HepG2 (cell line): ENCODE measurements at regions not wholly inside any gene's neighbourhood (a gene's known extent, or its start where the extent isn't known, plus 50 kb on each side); places are given as distances from the start of the nearest gene placed in this dataset.
A peak's percentile ranks its signal among the peaks of the same experiment; 100 is the strongest.

Experiments
- ARID2 ChIP-seq: sonication (generic); formaldehyde crosslinking; IDR thresholded peaks from 2 replicates; pipeline ENCODE4 v1.8.1; 2022; ENCODE audit warnings: mild to moderate bottlenecking, missing genetic modification reagents, borderline replicate concordance
- CAMTA2 ChIP-seq: sonication (generic); formaldehyde crosslinking; IDR thresholded peaks from 2 replicates; pipeline ENCODE4 v1.4.0; 2020; ENCODE audit warnings: mild to moderate bottlenecking, missing genetic modification reagents, borderline replicate concordance
- EP300 ChIP-seq, 3 experiments: sonication (generic) in 1 of 3; formaldehyde crosslinking in 1 of 3; IDR thresholded peaks; 2 replicates each; pipeline versions ENCODE4 v1.5.1 to v1.6.1; 2011 to 2020; ENCODE audit warnings: low read depth in 2 of 3, low read length in 2 of 3, borderline replicate concordance in 1 of 3, improper control_type of control experiment in 1 of 3, mild to moderate bottlenecking in 1 of 3, missing genetic modification reagents in 1 of 3, moderate library complexity in 1 of 3
- GABPB1 ChIP-seq: IDR thresholded peaks from 2 replicates; pipeline ENCODE4 v1.6.1; 2016; ENCODE audit warnings: mild to moderate bottlenecking, missing genetic modification reagents, moderate library complexity, missing compliant biosample characterization
- GATAD1 ChIP-seq: IDR thresholded peaks from 2 replicates; pipeline ENCODE4 v1.6.1; 2016; ENCODE audit warnings: missing genetic modification reagents, missing compliant biosample characterization
- GMEB1 ChIP-seq: sonication (generic); formaldehyde crosslinking; IDR thresholded peaks from 2 replicates; pipeline ENCODE4 v1.5.1; 2020; ENCODE audit warnings: missing genetic modification reagents, mild to moderate bottlenecking, borderline replicate concordance
- KDM5B ChIP-seq: sonication (generic); formaldehyde crosslinking; IDR thresholded peaks from 2 replicates; pipeline ENCODE4 v1.4.0; 2020; ENCODE audit warnings: missing genetic modification reagents, mild to moderate bottlenecking, borderline replicate concordance
- SMARCE1 ChIP-seq: fragments of 450-650 bp; IDR thresholded peaks from 2 replicates; pipeline ENCODE4 v1.6.1; 2017; ENCODE audit warnings: borderline replicate concordance
- TFDP1 ChIP-seq: IDR thresholded peaks from 2 replicates; pipeline ENCODE4 v1.6.1; 2016; ENCODE audit warnings: missing compliant biosample characterization, missing genetic modification reagents, borderline replicate concordance
- ZMYM2 ChIP-seq: sonication (generic); formaldehyde crosslinking; IDR thresholded peaks from 2 replicates; pipeline ENCODE4 v1.8.0; 2022; ENCODE audit warnings: mild to moderate bottlenecking, missing genetic modification reagents
- ZNF317 ChIP-seq: sonication (generic); formaldehyde crosslinking; IDR thresholded peaks from 2 replicates; pipeline ENCODE4 v1.5.0; 2020; ENCODE audit warnings: mild to moderate bottlenecking, missing genetic modification reagents
- ZNF432 ChIP-seq: sonication (generic); formaldehyde crosslinking; IDR thresholded peaks from 2 replicates; pipeline ENCODE4 v1.5.0; 2020; ENCODE audit warnings: missing genetic modification reagents, mild to moderate bottlenecking, borderline replicate concordance
- ZNF44 ChIP-seq: sonication (generic); formaldehyde crosslinking; IDR thresholded peaks from 2 replicates; pipeline ENCODE4 v1.5.1; 2020; ENCODE audit warnings: mild to moderate bottlenecking, missing genetic modification reagents
- TF ChIP-seq, protein P1 (sequence below): IDR thresholded peaks from 2 replicates; pipeline ENCODE4 v1.6.1; 2016; ENCODE audit warnings: low read depth, missing genetic modification reagents, missing compliant biosample characterization

DNA sequence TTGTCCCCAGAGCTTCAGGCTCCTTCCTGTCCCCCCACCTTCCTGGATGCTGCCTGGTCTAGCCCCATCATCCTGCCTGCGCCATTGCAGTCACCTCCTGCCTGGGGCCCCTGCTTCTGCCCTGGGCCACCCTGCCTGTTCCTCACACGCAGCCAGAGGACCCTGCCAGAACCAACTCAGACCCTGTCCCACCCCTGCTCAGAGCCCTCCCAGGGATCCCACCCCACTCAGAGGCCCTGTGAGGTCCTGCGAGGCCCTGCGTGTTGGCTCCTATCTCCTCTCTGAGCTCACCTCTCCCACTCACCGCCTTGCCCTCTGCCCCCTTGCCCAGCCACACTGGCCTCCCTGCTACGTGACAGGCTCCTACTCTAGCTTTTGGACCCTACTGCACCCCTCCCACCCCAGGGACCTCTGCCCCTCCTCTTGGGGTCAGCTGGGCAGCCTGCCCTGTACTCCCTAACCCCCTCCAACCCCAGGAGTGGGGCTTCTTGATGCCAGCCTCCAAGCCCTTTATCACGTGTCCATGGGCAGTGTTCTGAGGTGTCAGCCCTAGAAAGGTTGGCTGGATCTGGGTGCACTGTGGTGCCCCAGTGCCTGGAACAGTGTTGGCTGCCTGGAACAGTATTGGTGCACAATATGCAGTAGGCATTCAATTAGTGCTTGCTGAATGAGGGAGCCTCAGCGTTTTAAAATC lies 68.3 kb downstream of the CEBPB start (continued):
- TF ChIP-seq CAMTA2 (no peak), ZMYM2 (CRISPR knock-in tag) (peak; percentile 93), GABPB1 (CRISPR knock-in tag) (no peak), ZNF432 (CRISPR knock-in tag) (no peak), ZNF44 (no peak), KDM5B (CRISPR knock-in tag) (peak; percentile 32; the same call in 1 of the 2 replicates), GATAD1 (no peak), TFDP1 (CRISPR knock-in tag) (no peak), ZNF317 (no peak), EP300 (IDR thresholded peaks at IDR 0.05; ENCODE audit: low read depth in 2 of 2, low read length in 2 of 2) (no peak), EP300 (CRISPR knock-in tag; IDR thresholded peaks at IDR 0.05; ENCODE audit: borderline replicate concordance) (no peak), SMARCE1 (no peak), ARID2 (CRISPR knock-in tag) (no peak), GMEB1 (CRISPR knock-in tag) (peak; percentile 45; the same call in 1 of the 2 replicates)
- TF ChIP-seq, protein P1, sequence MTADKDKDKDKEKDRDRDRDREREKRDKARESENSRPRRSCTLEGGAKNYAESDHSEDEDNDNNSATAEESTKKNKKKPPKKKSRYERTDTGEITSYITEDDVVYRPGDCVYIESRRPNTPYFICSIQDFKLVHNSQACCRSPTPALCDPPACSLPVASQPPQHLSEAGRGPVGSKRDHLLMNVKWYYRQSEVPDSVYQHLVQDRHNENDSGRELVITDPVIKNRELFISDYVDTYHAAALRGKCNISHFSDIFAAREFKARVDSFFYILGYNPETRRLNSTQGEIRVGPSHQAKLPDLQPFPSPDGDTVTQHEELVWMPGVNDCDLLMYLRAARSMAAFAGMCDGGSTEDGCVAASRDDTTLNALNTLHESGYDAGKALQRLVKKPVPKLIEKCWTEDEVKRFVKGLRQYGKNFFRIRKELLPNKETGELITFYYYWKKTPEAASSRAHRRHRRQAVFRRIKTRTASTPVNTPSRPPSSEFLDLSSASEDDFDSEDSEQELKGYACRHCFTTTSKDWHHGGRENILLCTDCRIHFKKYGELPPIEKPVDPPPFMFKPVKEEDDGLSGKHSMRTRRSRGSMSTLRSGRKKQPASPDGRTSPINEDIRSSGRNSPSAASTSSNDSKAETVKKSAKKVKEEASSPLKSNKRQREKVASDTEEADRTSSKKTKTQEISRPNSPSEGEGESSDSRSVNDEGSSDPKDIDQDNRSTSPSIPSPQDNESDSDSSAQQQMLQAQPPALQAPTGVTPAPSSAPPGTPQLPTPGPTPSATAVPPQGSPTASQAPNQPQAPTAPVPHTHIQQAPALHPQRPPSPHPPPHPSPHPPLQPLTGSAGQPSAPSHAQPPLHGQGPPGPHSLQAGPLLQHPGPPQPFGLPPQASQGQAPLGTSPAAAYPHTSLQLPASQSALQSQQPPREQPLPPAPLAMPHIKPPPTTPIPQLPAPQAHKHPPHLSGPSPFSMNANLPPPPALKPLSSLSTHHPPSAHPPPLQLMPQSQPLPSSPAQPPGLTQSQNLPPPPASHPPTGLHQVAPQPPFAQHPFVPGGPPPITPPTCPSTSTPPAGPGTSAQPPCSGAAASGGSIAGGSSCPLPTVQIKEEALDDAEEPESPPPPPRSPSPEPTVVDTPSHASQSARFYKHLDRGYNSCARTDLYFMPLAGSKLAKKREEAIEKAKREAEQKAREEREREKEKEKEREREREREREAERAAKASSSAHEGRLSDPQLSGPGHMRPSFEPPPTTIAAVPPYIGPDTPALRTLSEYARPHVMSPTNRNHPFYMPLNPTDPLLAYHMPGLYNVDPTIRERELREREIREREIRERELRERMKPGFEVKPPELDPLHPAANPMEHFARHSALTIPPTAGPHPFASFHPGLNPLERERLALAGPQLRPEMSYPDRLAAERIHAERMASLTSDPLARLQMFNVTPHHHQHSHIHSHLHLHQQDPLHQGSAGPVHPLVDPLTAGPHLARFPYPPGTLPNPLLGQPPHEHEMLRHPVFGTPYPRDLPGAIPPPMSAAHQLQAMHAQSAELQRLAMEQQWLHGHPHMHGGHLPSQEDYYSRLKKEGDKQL (CRISPR knock-in tag): no peak
